SK-N-MC (cell line): ENCODE measurements at regions not wholly inside any gene's neighbourhood (a gene's known extent, or its start where the extent isn't known, plus 50 kb on each side); places are given as distances from the start of the nearest gene placed in this dataset.

Source experiments
- EZH2 ChIP-seq: fragments of 200-600 bp; sonication (generic); IDR thresholded peaks from one replicate; pipeline ENCODE4 v1.6.1; 2017; ENCODE audit warnings: antibody characterized with exemption
- FOXP2 ChIP-seq: optimal IDR thresholded peaks from 2 replicates; pipeline ENCODE3; 2011; ENCODE audit warnings: mild to moderate bottlenecking, moderate library complexity; ENCODE audit not compliant: insufficient read depth; ENCODE audit errors: extremely low read length, control extremely low read depth
- POLR2AphosphoS5 ChIP-seq: IDR thresholded peaks from 2 replicates; pipeline ENCODE4 v1.6.1; 2012; ENCODE audit warnings: mild to moderate bottlenecking, low read depth, low read length, borderline replicate concordance

DNA sequence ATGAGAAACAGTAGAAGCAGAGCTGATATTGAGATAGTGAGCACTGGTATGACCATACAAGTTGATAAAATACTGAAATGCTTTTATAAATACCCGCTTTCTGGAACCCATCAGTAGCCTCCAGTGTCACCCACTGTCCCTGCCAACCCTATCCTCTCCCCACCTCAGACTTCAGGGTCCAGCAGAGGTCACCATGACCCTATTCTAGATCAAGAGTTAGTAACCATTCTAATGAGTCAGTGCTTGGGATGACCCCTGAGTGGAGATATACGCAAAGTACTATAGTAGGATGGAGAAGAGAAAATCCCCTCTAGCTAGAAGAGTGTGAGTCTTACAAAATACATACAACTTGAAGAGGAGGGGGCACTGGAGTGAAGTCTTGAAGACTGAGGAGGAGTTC is 297.9 kb upstream of the BRINP1 start:
- TF ChIP-seq POLR2AphosphoS5 (no peak), EZH2 (no peak), FOXP2 (no peak)
